Keratinocyte (primary cell): ENCODE measurements at regions not wholly inside any gene's neighbourhood (a gene's known extent, or its start where the extent isn't known, plus 50 kb on each side); places are given as distances from the start of the nearest gene placed in this dataset.

Source experiments
- DNase-seq: peaks from one replicate; pipeline ENCODE4 v3.0.0-alpha.2; 2011; ENCODE audit warnings: low read depth, missing footprints, low spot score
- FAIRE-seq: peaks from 2 replicates; lab custom pipeline; 2011; peaks lifted over from hg19 to GRCh38; lab: Jason Lieb, UNC
- H2AFZ ChIP-seq: 2 replicates; pipeline ENCODE4 v1.6.0; 2012; ENCODE audit warnings: low read length, control low read depth, inconsistent platforms; ENCODE audit not compliant: control insufficient read depth
- H3K27ac ChIP-seq: 2 replicates; pipeline ENCODE4 v1.5.1; 2011; ENCODE audit warnings: low read length; ENCODE audit not compliant: control insufficient read depth, insufficient read depth
- H3K27me3 ChIP-seq: 3 replicates; pipeline ENCODE4 v1.6.0; 2011; ENCODE audit warnings: low read length; ENCODE audit not compliant: control insufficient read depth, insufficient read depth; ENCODE audit errors: extremely low read depth
- H3K36me3 ChIP-seq, 2 experiments: 2 replicates in 1 of 2; 3 replicates in 1 of 2; pipeline ENCODE4 v1.5.1; 2011; ENCODE audit warnings: low read length in 2 of 2, mild to moderate bottlenecking in 1 of 2; ENCODE audit not compliant: control insufficient read depth in 2 of 2, insufficient read depth in 2 of 2; ENCODE audit errors: extremely low read depth in 1 of 2
- H3K4me1 ChIP-seq: 3 replicates; pipeline ENCODE4 v1.5.1; 2011; ENCODE audit warnings: low read length; ENCODE audit not compliant: control insufficient read depth, insufficient read depth; ENCODE audit errors: extremely low read depth
- H3K4me2 ChIP-seq: 3 replicates; pipeline ENCODE4 v1.6.0; 2011; ENCODE audit warnings: low read depth, low read length; ENCODE audit not compliant: control insufficient read depth, insufficient read depth; ENCODE audit errors: extremely low read depth
- H3K4me3 ChIP-seq, 3 experiments: fragments of 200-600 bp in 1 of 3; sonication (generic) in 1 of 3; 2 replicates in 2 of 3; 3 replicates in 1 of 3; pipeline ENCODE4 v1.5.1; 2011 to 2016; ENCODE audit warnings: low read length in 3 of 3, mild to moderate bottlenecking in 3 of 3, control low read depth in 2 of 3, inconsistent platforms in 1 of 3, low read depth in 1 of 3, mixed read lengths in 1 of 3, mixed run types in 1 of 3, moderate library complexity in 1 of 3; ENCODE audit not compliant: control insufficient read depth in 2 of 3, insufficient read depth in 2 of 3; ENCODE audit errors: extremely low read depth in 1 of 3
- H3K79me2 ChIP-seq: 2 replicates; pipeline ENCODE4 v1.6.0; 2012; ENCODE audit warnings: low read length; ENCODE audit not compliant: control insufficient read depth, insufficient read depth
- H3K9ac ChIP-seq: 3 replicates; pipeline ENCODE4 v1.6.0; 2011; ENCODE audit warnings: low read length; ENCODE audit not compliant: control insufficient read depth, insufficient read depth; ENCODE audit errors: extremely low read depth
- H3K9me1 ChIP-seq: 3 replicates; pipeline ENCODE4 v1.6.0; 2011; ENCODE audit warnings: low read length; ENCODE audit not compliant: control insufficient read depth, insufficient read depth; ENCODE audit errors: extremely low read depth
- H3K9me3 ChIP-seq: 2 replicates; pipeline ENCODE4 v1.5.1; 2012; ENCODE audit warnings: low read depth, low read length; ENCODE audit not compliant: control insufficient read depth
- H4K20me1 ChIP-seq: 3 replicates; pipeline ENCODE4 v1.6.0; 2011; ENCODE audit warnings: low read length; ENCODE audit not compliant: control insufficient read depth, insufficient read depth; ENCODE audit errors: extremely low read depth
- CTCF ChIP-seq, 3 experiments: IDR thresholded peaks in 1 of 3; conservative IDR thresholded peaks in 1 of 3; optimal IDR thresholded peaks in 1 of 3; 2 replicates in 2 of 3; 3 replicates in 1 of 3; pipeline versions ENCODE3 to v1.5.1; 2011; ENCODE audit warnings: low read length in 3 of 3, mild to moderate bottlenecking in 3 of 3, moderate library complexity in 2 of 3, control low read depth in 1 of 3, inconsistent platforms in 1 of 3; ENCODE audit not compliant: insufficient read depth in 2 of 3; ENCODE audit errors: extremely low read depth in 1 of 3
- EZH2 ChIP-seq: IDR thresholded peaks from one replicate; pipeline ENCODE4 v1.6.1; 2012; ENCODE audit warnings: inconsistent platforms, mild to moderate bottlenecking, low read length, moderate library complexity
- dilution Hi-C: fragments of 300-500 bp; cut with MboI; formaldehyde crosslinking; loops from one replicate; pipeline ENCODE4 v1.7.0; 2020; ENCODE audit warnings: low sequenced_read_pairs; ENCODE audit not compliant: extremely low pct_ligation_motif_present

DNA sequence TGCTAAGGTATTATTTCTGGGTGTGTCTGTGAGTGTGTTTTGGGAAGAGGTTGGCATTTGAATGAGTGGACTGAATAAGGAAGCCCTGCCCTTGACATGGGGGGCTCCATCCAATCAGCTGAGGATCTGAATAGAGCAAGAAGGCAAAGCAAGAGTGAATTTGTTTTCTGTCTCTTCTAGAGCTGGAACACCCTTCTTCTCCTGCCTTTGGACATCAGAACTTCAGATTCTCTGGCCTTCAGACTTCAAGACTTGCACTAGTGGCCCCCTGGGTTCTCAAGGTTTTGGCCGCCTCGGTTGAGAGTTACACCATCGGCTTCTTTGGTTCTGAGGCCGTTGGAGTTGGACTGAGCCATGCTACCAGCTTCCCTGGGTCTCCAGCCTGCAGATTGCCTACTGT, 448.6 kb downstream of the SHISA9 start:
- no peaks in the 10 kb centered on the region for H3K27me3 ChIP-seq
- no peaks in the 10 kb centered on the region for H3K79me2 ChIP-seq
- FAIRE-seq (no peak), DNase-seq (no peak)
- H3K36me3 ChIP-seq, result no peaks in the 10 kb centered on the region
- no peak overlapping the region for H2AFZ ChIP-seq
- H3K4me3 ChIP-seq, result no peak overlapping the region
- dilution Hi-C loops, result no loop called here
- H3K9me3 ChIP-seq, result no peaks in the 10 kb centered on the region
- no peak overlapping the region for H3K27ac ChIP-seq
- H4K20me1 ChIP-seq, result no peaks in the 10 kb centered on the region
- H3K9me1 ChIP-seq, result no peaks in the 10 kb centered on the region
- H3K9ac ChIP-seq, result no peak overlapping the region
- H3K4me1 ChIP-seq, result no peaks in the 10 kb centered on the region
- TF ChIP-seq CTCF (optimal IDR thresholded peaks at IDR 0.05 in 1 of 3, IDR thresholded peaks at IDR 0.05 in 1 of 3, conservative IDR thresholded peaks at IDR 0.05 in 1 of 3; ENCODE audit: extremely low read depth in 1 of 3, insufficient read depth in 2 of 3, low read length in 3 of 3) (no peak), EZH2 (no peak)
- no peak overlapping the region for H3K4me2 ChIP-seq

- no peaks in the 10 kb centered on the region for H3K9me1 ChIP-seq
- H3K9me3 ChIP-seq, result no peaks in the 10 kb centered on the region
- FAIRE-seq, result no peak
- H3K9ac ChIP-seq, result no peak overlapping the region
- H3K36me3 ChIP-seq, result no peaks in the 10 kb centered on the region
- H3K4me3 ChIP-seq, result no peak overlapping the region
- no peaks in the 10 kb centered on the region for H3K4me1 ChIP-seq
- no peak overlapping the region for H3K27ac ChIP-seq
- no peak overlapping the region for H2AFZ ChIP-seq
- no peaks in the 10 kb centered on the region for H3K79me2 ChIP-seq
- dilution Hi-C loops, result no loop called here
- TF ChIP-seq CTCF (optimal IDR thresholded peaks at IDR 0.05 in 1 of 3, IDR thresholded peaks at IDR 0.05 in 1 of 3, conservative IDR thresholded peaks at IDR 0.05 in 1 of 3; ENCODE audit: extremely low read depth in 1 of 3, insufficient read depth in 2 of 3, low read length in 3 of 3) (no peak), EZH2 (no peak)
- H3K4me2 ChIP-seq, result no peak overlapping the region
- no peaks in the 10 kb centered on the region for H4K20me1 ChIP-seq
- no peaks in the 10 kb centered on the region for H3K27me3 ChIP-seq
- DNase-seq, result no peak
These were observed 449.8 kb downstream of the SHISA9 start for GRCh38 chr16:13351181-13351580.
